Osteoblast (primary cell): ENCODE measurements at regions not wholly inside any gene's neighbourhood (a gene's known extent, or its start where the extent isn't known, plus 50 kb on each side); places are given as distances from the start of the nearest gene placed in this dataset.

Experiments
- DNase-seq: peaks from one replicate; pipeline ENCODE4 v3.0.0; 2011; ENCODE audit warnings: low spot score, mixed read lengths; ENCODE audit not compliant: insufficient read length; ENCODE audit errors: missing footprints
- H2AFZ ChIP-seq: 2 replicates; pipeline ENCODE4 v1.6.0; 2011; ENCODE audit warnings: mild to moderate bottlenecking, low read length
- H3K27ac ChIP-seq: 2 replicates; pipeline ENCODE4 v1.5.1; 2011; ENCODE audit warnings: mild to moderate bottlenecking, low read depth, low read length, moderate library complexity
- H3K27me3 ChIP-seq: 2 replicates; pipeline ENCODE4 v1.6.0; 2012; ENCODE audit warnings: mild to moderate bottlenecking, control low read depth, inconsistent platforms, low read length, moderate library complexity; ENCODE audit not compliant: insufficient read depth
- H3K36me3 ChIP-seq: 2 replicates; pipeline ENCODE4 v1.5.1; 2011; ENCODE audit warnings: mild to moderate bottlenecking, low read length, control low read depth, moderate library complexity; ENCODE audit not compliant: insufficient read depth
- H3K4me1 ChIP-seq: 2 replicates; pipeline ENCODE4 v1.5.1; 2011; ENCODE audit warnings: mild to moderate bottlenecking, low read length, control low read depth, moderate library complexity; ENCODE audit not compliant: insufficient read depth
- H3K4me2 ChIP-seq: 2 replicates; pipeline ENCODE4 v1.6.0; 2011; ENCODE audit warnings: mild to moderate bottlenecking, low read length; ENCODE audit not compliant: insufficient read depth
- H3K4me3 ChIP-seq: fragments of 200-600 bp; sonication (generic); 3 replicates; pipeline ENCODE4 v1.5.1; 2012; ENCODE audit warnings: mild to moderate bottlenecking, low read length, inconsistent platforms; ENCODE audit not compliant: insufficient read depth
- H3K79me2 ChIP-seq: 2 replicates; pipeline ENCODE4 v1.6.0; 2012; ENCODE audit warnings: mild to moderate bottlenecking, low read length, control low read depth, inconsistent platforms; ENCODE audit not compliant: insufficient read depth
- H3K9me3 ChIP-seq: 2 replicates; pipeline ENCODE4 v1.5.1; 2011; ENCODE audit warnings: low read depth, low read length, control low read depth
- H4K20me1 ChIP-seq: 2 replicates; pipeline ENCODE4 v1.6.0; 2012; ENCODE audit warnings: mild to moderate bottlenecking, low read length, control low read depth; ENCODE audit not compliant: insufficient read depth
- TF ChIP-seq, protein P1 (sequence below): IDR thresholded peaks from 2 replicates; pipeline ENCODE4 v1.5.1; 2011; ENCODE audit warnings: mild to moderate bottlenecking, low read depth, low read length, moderate library complexity; ENCODE audit errors: extremely low read depth

DNA sequence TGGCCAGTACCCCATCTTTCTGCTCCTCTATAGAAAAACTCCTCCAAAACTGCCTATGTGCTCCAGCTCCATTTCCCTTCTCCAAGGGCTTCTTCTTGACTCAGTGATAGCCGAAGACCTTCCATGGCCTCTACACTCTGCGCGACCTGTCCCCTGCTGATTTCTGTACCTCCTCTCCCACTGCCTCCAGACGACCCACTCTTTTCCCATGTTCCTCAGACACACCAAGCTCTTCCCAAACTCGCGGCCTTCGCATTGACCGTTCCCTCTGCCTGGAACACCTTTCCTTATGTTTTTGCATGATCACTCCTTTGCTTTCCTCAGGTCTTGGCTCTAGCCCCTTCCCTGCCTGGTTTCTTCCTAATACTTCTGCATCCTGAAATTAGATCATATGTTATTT is 255.6 kb upstream of the SDK2 start:
- Histone ChIP-seq H4K20me1 (no peaks in the 10 kb centered on the region), H3K27ac (no peak overlapping the region), H3K4me3 (no peak overlapping the region), H3K9me3 (no peaks in the 10 kb centered on the region), H3K4me2 (no peak overlapping the region), H3K27me3 (no peaks in the 10 kb centered on the region), H3K4me1 (no peaks in the 10 kb centered on the region), H3K79me2 (no peaks in the 10 kb centered on the region), H2AFZ (no peak overlapping the region), H3K36me3 (no peaks in the 10 kb centered on the region)
- no peak for DNase-seq
- TF ChIP-seq, protein P1, sequence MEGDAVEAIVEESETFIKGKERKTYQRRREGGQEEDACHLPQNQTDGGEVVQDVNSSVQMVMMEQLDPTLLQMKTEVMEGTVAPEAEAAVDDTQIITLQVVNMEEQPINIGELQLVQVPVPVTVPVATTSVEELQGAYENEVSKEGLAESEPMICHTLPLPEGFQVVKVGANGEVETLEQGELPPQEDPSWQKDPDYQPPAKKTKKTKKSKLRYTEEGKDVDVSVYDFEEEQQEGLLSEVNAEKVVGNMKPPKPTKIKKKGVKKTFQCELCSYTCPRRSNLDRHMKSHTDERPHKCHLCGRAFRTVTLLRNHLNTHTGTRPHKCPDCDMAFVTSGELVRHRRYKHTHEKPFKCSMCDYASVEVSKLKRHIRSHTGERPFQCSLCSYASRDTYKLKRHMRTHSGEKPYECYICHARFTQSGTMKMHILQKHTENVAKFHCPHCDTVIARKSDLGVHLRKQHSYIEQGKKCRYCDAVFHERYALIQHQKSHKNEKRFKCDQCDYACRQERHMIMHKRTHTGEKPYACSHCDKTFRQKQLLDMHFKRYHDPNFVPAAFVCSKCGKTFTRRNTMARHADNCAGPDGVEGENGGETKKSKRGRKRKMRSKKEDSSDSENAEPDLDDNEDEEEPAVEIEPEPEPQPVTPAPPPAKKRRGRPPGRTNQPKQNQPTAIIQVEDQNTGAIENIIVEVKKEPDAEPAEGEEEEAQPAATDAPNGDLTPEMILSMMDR, result no peak

DNA sequence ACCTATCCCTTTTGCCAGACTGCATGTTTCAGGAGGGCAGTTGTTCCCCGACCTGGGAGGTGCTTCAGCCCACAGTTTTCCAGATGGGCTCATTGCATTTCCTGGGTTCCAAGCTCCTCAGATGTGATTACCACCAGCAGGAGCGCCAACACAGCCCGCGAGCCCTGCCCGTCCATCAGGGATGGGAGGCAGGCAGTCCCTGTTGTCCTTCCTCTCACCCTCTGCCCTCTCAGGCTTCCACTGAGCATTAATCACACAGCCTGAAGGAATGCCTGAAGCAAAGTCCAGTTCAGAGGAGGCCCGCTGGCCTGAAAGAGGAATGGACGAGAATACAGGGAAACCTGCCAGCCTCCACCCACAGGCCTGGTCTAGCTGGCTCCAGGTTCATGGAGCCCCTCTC is 256.3 kb upstream of the SDK2 start:
- no peak overlapping the region for H3K4me3 ChIP-seq
- H3K27me3 ChIP-seq, result no peaks in the 10 kb centered on the region
- H2AFZ ChIP-seq, result no peak overlapping the region
- TF ChIP-seq, protein P1, result no peak
- no peaks in the 10 kb centered on the region for H3K9me3 ChIP-seq
- no peak for DNase-seq
- H3K4me1 ChIP-seq, result no peaks in the 10 kb centered on the region
- no peak overlapping the region for H3K27ac ChIP-seq
- no peaks in the 10 kb centered on the region for H4K20me1 ChIP-seq
- no peaks in the 10 kb centered on the region for H3K79me2 ChIP-seq
- no peaks in the 10 kb centered on the region for H3K36me3 ChIP-seq
- no peak overlapping the region for H3K4me2 ChIP-seq

DNA sequence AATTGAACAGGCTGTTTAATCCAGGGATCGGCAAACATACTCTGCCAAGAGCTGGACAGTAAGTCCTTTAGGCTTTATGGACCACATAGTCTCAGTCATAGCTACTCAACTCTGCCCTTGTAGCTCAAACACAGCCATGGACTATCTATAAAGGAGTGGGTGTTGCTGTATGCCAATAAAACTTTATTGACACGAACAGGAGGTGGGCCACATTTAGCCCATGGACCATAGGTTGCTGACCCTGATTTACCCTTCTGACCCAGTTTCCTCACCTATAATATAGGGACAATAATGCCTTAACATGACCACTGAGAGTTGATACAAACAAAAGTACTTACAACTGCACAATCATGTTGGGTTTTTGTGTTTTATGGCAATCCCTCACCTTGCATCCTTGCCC is 257.0 kb upstream of the SDK2 start:
- Histone ChIP-seq H3K79me2 (no peaks in the 10 kb centered on the region), H3K4me3 (no peak overlapping the region), H3K36me3 (no peaks in the 10 kb centered on the region), H3K4me1 (no peaks in the 10 kb centered on the region), H3K27ac (no peak overlapping the region), H3K4me2 (no peak overlapping the region), H3K9me3 (no peaks in the 10 kb centered on the region), H3K27me3 (no peaks in the 10 kb centered on the region), H2AFZ (no peak overlapping the region), H4K20me1 (no peaks in the 10 kb centered on the region)
- DNase-seq, result no peak
- TF ChIP-seq, protein P1, result no peak

DNA sequence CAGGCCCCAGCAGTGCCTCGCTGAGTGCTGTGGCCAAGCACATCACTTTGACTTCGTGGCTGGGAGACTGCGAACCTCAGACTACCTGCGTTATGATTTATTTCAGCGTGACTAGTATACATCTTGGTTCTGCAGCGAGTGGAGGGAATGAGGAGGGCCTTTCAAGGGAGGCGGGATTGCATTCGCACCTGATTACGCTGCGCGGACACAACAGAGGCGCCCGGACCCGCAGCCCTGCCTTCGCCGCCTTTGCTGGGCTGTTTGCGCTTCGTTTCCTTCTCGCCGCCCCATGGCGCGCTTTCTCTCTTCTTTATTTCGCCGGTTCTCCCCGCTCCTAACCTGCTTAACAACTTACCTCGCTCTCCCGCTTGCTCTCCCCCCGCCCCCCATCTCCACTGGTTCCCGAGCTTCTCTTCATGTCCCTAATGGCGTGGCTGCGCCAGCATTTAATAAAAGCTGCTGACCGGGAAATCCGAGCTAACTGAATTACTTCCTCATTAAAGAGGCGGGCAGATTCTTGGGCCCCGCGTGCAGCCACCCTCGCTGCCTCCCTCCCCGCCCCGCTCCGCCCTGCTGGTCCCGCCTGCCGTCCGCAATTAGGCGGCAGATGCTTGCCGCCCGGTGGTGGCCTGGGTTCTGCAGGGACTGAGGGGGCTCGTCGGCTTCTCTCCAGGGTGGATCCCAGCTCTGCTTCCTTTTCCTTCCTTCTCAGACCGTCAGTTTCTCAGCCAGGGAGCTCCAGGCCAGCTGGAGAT is 257.6 kb upstream of the SDK2 start:
- Histone ChIP-seq H4K20me1 (no peaks in the 10 kb centered on the region), H2AFZ (no peak overlapping the region), H3K4me1 (no peaks in the 10 kb centered on the region), H3K36me3 (no peaks in the 10 kb centered on the region), H3K4me2 (peak overlapping the region; percentile 36), H3K9me3 (no peaks in the 10 kb centered on the region), H3K27me3 (no peaks in the 10 kb centered on the region), H3K27ac (no peak overlapping the region), H3K79me2 (no peaks in the 10 kb centered on the region), H3K4me3 (no peak overlapping the region)
- TF ChIP-seq, protein P1, result no peak
- DNase-seq, result no peak
